OCI-M1 (cell line): ENCODE measurements at regions not wholly inside any gene's neighbourhood (a gene's known extent, or its start where the extent isn't known, plus 50 kb on each side); places are given as distances from the start of the nearest gene placed in this dataset.

Experiments used
- DNase-seq: peaks from one replicate; lab custom pipeline; 2025; lab: John Stamatoyannopoulos, UW

GRCh38 chr4:165667969-165668368 lies 205.1 kb upstream of the TLL1 start:
- no peak for DNase-seq

- DNase-seq: no peak
These were observed 204.3 kb upstream of the TLL1 start for GRCh38 chr4:165668694-165669093.

- DNase-seq: no peak
These were observed 196.0 kb upstream of the TLL1 start for GRCh38 chr4:165677081-165677480.

GRCh38 chr4:165678236-165678935 lies 194.7 kb upstream of the TLL1 start:
- DNase-seq: no peak

- DNase-seq: no peak
These were observed 194.1 kb upstream of the TLL1 start for GRCh38 chr4:165678936-165679325.

GRCh38 chr4:165680821-165681220 lies 192.2 kb upstream of the TLL1 start:
- no peak for DNase-seq

GRCh38 chr4:165682611-165683010 lies 190.4 kb upstream of the TLL1 start:
- DNase-seq: no peak

GRCh38 chr4:165684177-165684805 lies 188.7 kb upstream of the TLL1 start:
- no peak for DNase-seq

GRCh38 chr4:165686756-165687155 lies 186.3 kb upstream of the TLL1 start:
- no peak for DNase-seq

- peak; percentile 27 for DNase-seq
These were observed 183.9 kb upstream of the TLL1 start for GRCh38 chr4:165689159-165689558.

GRCh38 chr4:165692082-165692481 lies 181.0 kb upstream of the TLL1 start:
- DNase-seq: no peak

GRCh38 chr4:165698272-165698671 lies 174.8 kb upstream of the TLL1 start:
- no peak for DNase-seq

- DNase-seq: no peak
These were observed 174.0 kb upstream of the TLL1 start for GRCh38 chr4:165699055-165699454.

- peak; percentile 28 for DNase-seq
These were observed 172.2 kb upstream of the TLL1 start for GRCh38 chr4:165700855-165701254.

- DNase-seq: no peak
These were observed 165.9 kb upstream of the TLL1 start for GRCh38 chr4:165707128-165707527.

GRCh38 chr4:165709516-165709915 lies 163.5 kb upstream of the TLL1 start:
- no peak for DNase-seq

GRCh38 chr4:165709973-165710526 lies 163.0 kb upstream of the TLL1 start:
- DNase-seq: no peak

GRCh38 chr4:165711436-165711835 lies 161.6 kb upstream of the TLL1 start:
- DNase-seq: no peak

- DNase-seq: no peak
These were observed 161.1 kb upstream of the TLL1 start for GRCh38 chr4:165711912-165712311.

- no peak for DNase-seq
These were observed 158.4 kb upstream of the TLL1 start for GRCh38 chr4:165714650-165715049.

GRCh38 chr4:165715211-165715610 lies 157.8 kb upstream of the TLL1 start:
- DNase-seq: no peak

GRCh38 chr4:165715989-165716388 lies 157.0 kb upstream of the TLL1 start:
- no peak for DNase-seq

- DNase-seq: no peak
These were observed 156.6 kb upstream of the TLL1 start for GRCh38 chr4:165716472-165716871.

GRCh38 chr4:165718660-165719059 lies 154.4 kb upstream of the TLL1 start:
- DNase-seq: no peak
